Panc1 (cell line): ENCODE measurements at regions not wholly inside any gene's neighbourhood (a gene's known extent, or its start where the extent isn't known, plus 50 kb on each side); places are given as distances from the start of the nearest gene placed in this dataset.
"Not testable (repeated sequence)": the region's sequence is repeated elsewhere in the genome, so short reads cannot be mapped to it uniquely, and the experiment has no call there.

Experiments
- CTCF ChIP-seq: fragments of 450-650 bp; IDR thresholded peaks from 2 replicates; pipeline ENCODE4 v1.5.1; 2017; ENCODE audit warnings: mild to moderate bottlenecking
- POLR2AphosphoS5 ChIP-seq: IDR thresholded peaks from 2 replicates; pipeline ENCODE4 v1.6.1; 2012; ENCODE audit warnings: mild to moderate bottlenecking, low read depth, low read length, moderate library complexity
- REST ChIP-seq, 2 experiments: IDR thresholded peaks; 2 replicates each; pipeline ENCODE4 v1.6.1; 2011 to 2012; ENCODE audit warnings: low read depth in 2 of 2, control low read depth in 1 of 2, low read length in 1 of 2, mild to moderate bottlenecking in 1 of 2, moderate library complexity in 1 of 2; ENCODE audit not compliant: insufficient read depth in 1 of 2
- TCF7L2 ChIP-seq: IDR thresholded peaks from 2 replicates; pipeline ENCODE4 v1.6.1; 2011; ENCODE audit warnings: mild to moderate bottlenecking, low read depth, low read length, inconsistent platforms

GRCh38 chr16:18142066-18142465, 194.5 kb downstream of the NPIPA8 start:
- TF ChIP-seq CTCF; REST (IDR thresholded peaks at IDR 0.05; ENCODE audit: insufficient read depth in 1 of 2, low read depth in 2 of 2, low read length in 1 of 2); TCF7L2; POLR2AphosphoS5: not testable (repeated sequence)
